ENCODE measurements at regions not wholly inside any gene's neighbourhood (a gene's known extent, or its start where the extent isn't known, plus 50 kb on each side); places are given as distances from the start of the nearest gene placed in this dataset.

GRCh38 chr2:157164370-157164769 lies 93.1 kb upstream of the GALNT5 start:
- Histone ChIP-seq H3K4me1 (no peaks in the 10 kb centered on the region), H3K36me3 (no peaks in the 10 kb centered on the region), H3K27ac (no peak overlapping the region), H3K27me3 (no peaks in the 10 kb centered on the region), H3K9me3 (peaks cover 0 to 10% (median 0%) of the 10 kb centered on the region in 3 donors), H3K4me3 (no peak overlapping the region)
- intact Hi-C loops (cut with DNase I; ENCODE audit: low total_unique reads), result no loop called here
- TF ChIP-seq, protein P1, sequence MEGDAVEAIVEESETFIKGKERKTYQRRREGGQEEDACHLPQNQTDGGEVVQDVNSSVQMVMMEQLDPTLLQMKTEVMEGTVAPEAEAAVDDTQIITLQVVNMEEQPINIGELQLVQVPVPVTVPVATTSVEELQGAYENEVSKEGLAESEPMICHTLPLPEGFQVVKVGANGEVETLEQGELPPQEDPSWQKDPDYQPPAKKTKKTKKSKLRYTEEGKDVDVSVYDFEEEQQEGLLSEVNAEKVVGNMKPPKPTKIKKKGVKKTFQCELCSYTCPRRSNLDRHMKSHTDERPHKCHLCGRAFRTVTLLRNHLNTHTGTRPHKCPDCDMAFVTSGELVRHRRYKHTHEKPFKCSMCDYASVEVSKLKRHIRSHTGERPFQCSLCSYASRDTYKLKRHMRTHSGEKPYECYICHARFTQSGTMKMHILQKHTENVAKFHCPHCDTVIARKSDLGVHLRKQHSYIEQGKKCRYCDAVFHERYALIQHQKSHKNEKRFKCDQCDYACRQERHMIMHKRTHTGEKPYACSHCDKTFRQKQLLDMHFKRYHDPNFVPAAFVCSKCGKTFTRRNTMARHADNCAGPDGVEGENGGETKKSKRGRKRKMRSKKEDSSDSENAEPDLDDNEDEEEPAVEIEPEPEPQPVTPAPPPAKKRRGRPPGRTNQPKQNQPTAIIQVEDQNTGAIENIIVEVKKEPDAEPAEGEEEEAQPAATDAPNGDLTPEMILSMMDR (IDR thresholded peaks at IDR 0.05), result no peak
- no peak for DNase-seq

- intact Hi-C loops (cut with DNase I; ENCODE audit: low total_unique reads), result no loop called here
- H3K27ac ChIP-seq, result no peak overlapping the region
- H3K9me3 ChIP-seq, result peaks cover 0 to 10% (median 0%) of the 10 kb centered on the region in 3 donors
- TF ChIP-seq, protein P1 (IDR thresholded peaks at IDR 0.05), result no peak
- no peaks in the 10 kb centered on the region for H3K27me3 ChIP-seq
- no peak overlapping the region for H3K4me3 ChIP-seq
- DNase-seq, result no peak
- no peaks in the 10 kb centered on the region for H3K36me3 ChIP-seq
- no peaks in the 10 kb centered on the region for H3K4me1 ChIP-seq
Measured at GRCh38 chr2:157164891-157165290, 92.6 kb upstream of the GALNT5 start.

DNA sequence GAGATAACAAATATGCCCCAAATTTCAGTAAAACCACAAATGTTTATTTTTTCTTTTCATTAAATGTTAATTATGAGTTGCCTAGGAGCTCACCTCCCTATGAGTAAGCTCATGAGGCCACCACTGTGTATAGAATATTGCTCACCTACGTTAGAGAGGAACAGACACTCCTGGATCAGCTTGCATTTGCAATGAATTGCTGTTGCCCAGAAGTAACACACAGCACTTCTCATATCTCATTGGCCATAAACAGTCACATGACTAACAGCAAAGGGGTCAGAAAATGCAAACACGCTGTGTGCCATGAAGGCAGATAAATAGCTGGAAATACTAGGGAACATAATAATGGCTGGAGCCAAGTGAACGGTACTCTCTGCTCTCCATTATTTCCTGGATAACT lies 89.0 kb upstream of the GALNT5 start:
- intact Hi-C loops (cut with DNase I; ENCODE audit: low total_unique reads), result no loop called here
- TF ChIP-seq, protein P1 (IDR thresholded peaks at IDR 0.05), result no peak
- no peak overlapping the region for H3K27ac ChIP-seq
- no peaks in the 10 kb centered on the region for H3K36me3 ChIP-seq
- no peak overlapping the region for H3K4me3 ChIP-seq
- DNase-seq, result no peak
- H3K9me3 ChIP-seq, result peaks cover 0 to 10% (median 0%) of the 10 kb centered on the region in 3 donors
- peaks cover 0 to 7% (median 2%) of the 10 kb centered on the region in 4 donors for H3K4me1 ChIP-seq
- H3K27me3 ChIP-seq, result no peaks in the 10 kb centered on the region

- Histone ChIP-seq H3K27me3 (no peaks in the 10 kb centered on the region), H3K9me3 (peaks cover 0 to 6% (median 0%) of the 10 kb centered on the region in 3 donors), H3K36me3 (no peaks in the 10 kb centered on the region), H3K27ac (no peak overlapping the region), H3K4me3 (no peak overlapping the region), H3K4me1 (peaks cover 0 to 16% (median 4%) of the 10 kb centered on the region in 4 donors)
- DNase-seq, result no peak
- intact Hi-C loops (cut with DNase I; ENCODE audit: low total_unique reads), result no loop called here
- TF ChIP-seq, protein P1 (IDR thresholded peaks at IDR 0.05), result no peak
Measured at GRCh38 chr2:157169889-157170288, 87.6 kb upstream of the GALNT5 start.

GRCh38 chr2:157170299-157170698 lies 87.2 kb upstream of the GALNT5 start:
- Histone ChIP-seq H3K9me3 (peaks cover 0 to 3% (median 0%) of the 10 kb centered on the region in 3 donors), H3K4me1 (peaks cover 0 to 16% (median 4%) of the 10 kb centered on the region in 4 donors), H3K27ac (no peak overlapping the region), H3K27me3 (no peaks in the 10 kb centered on the region), H3K36me3 (no peaks in the 10 kb centered on the region), H3K4me3 (no peak overlapping the region)
- intact Hi-C loops (cut with DNase I; ENCODE audit: low total_unique reads), result no loop called here
- DNase-seq, result no peak
- TF ChIP-seq, protein P1 (IDR thresholded peaks at IDR 0.05), result no peak

DNA sequence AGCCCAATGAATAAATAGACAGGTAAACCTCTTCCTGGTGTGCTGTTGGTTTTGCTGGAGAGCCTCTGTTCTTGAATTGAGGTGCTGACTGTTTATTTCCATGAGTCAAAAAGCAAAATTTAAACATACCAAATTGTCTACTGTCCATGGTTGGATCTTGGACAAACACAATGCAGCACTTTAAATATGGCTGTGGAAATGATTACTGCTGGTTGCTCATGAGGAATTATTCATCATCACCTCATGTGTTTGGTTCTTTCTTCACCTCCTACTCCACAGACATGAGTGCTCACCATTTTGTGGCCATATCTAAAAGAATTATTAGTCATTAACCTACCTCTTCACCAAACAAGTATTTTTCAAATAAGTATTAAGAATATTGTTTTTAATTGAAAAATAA lies 85.3 kb upstream of the GALNT5 start:
- intact Hi-C loops (cut with DNase I; ENCODE audit: low total_unique reads), result no loop called here

More for the DNA sequence above, 85.3 kb upstream of the GALNT5 start:
- Histone ChIP-seq H3K4me1 (peaks cover 0 to 16% (median 4%) of the 10 kb centered on the region in 4 donors), H3K27ac (no peak overlapping the region), H3K27me3 (no peaks in the 10 kb centered on the region), H3K4me3 (no peak overlapping the region), H3K9me3 (no peaks in the 10 kb centered on the region), H3K36me3 (no peaks in the 10 kb centered on the region)
- TF ChIP-seq, protein P1 (IDR thresholded peaks at IDR 0.05), result no peak
- no peak for DNase-seq
